RWPE1 (cell line): ENCODE measurements at regions not wholly inside any gene's neighbourhood (a gene's known extent, or its start where the extent isn't known, plus 50 kb on each side); places are given as distances from the start of the nearest gene placed in this dataset.

Experiments used
- CTCF ChIA-PET: fragments of 350-600 bp; sonication (Branson Sonifier 250); formaldehyde crosslinking; extraction: SDS; loops from one replicate; lab custom pipeline; 2021; lab: Yijun Ruan, JAX
- POLR2A ChIA-PET: fragments of 400-600 bp; formaldehyde crosslinking; extraction: SDS; loops from one replicate; lab custom pipeline; 2020; ENCODE audit warnings: antibody characterized with exemption; ENCODE audit not compliant: low non-redundant PET; lab: Yijun Ruan, JAX
- DNase-seq: peaks from one replicate; pipeline ENCODE4 v3.0.0; 2012; ENCODE audit warnings: low spot score
- H3K27ac ChIP-seq: fragments of 450-650 bp; 2 replicates; pipeline ENCODE4 v1.5.1; 2017
- CTCF ChIP-seq: fragments of 450-650 bp; conservative IDR thresholded peaks from 2 replicates; pipeline ENCODE4 v1.5.1; 2017; ENCODE audit warnings: low read depth, mild to moderate bottlenecking

- no peak for TF ChIP-seq CTCF
- H3K27ac ChIP-seq: no peak overlapping the region
- CTCF ChIA-PET: no interaction called here
- no peak for DNase-seq
- POLR2A ChIA-PET: no interaction called here
Observed at GRCh38 chr12:70033310-70033709, 208.3 kb downstream of the MYRFL start.

- H3K27ac ChIP-seq: no peak overlapping the region
- ChIA-PET CTCF (interaction anchor here (0.6 kb wide), 1 partner anchor 746 kb away, joined by 3 read pairs; no protein-coding TSS in a partner anchor), POLR2A (no interaction called here)
- TF ChIP-seq CTCF: no peak
- DNase-seq: no peak
Observed at GRCh38 chr12:70040141-70040540, 203.1 kb upstream of the CNOT2 start.

GRCh38 chr12:70042675-70043074, 200.6 kb upstream of the CNOT2 start:
- TF ChIP-seq CTCF: no peak
- no peak for DNase-seq
- CTCF ChIA-PET: no interaction called here
- no peak overlapping the region for H3K27ac ChIP-seq
- POLR2A ChIA-PET: no interaction called here

GRCh38 chr12:70043490-70044138, 199.6 kb upstream of the CNOT2 start:
- POLR2A ChIA-PET: no interaction called here
- peak overlapping the region; percentile 31; the same call in 1 of the 2 replicates for H3K27ac ChIP-seq
- CTCF ChIA-PET: no interaction called here
- no peak for TF ChIP-seq CTCF
- DNase-seq: no peak

- no peak overlapping the region for H3K27ac ChIP-seq
- POLR2A ChIA-PET: no interaction called here
- DNase-seq: no peak
- TF ChIP-seq CTCF: no peak
- CTCF ChIA-PET: no interaction called here
Observed at GRCh38 chr12:70044167-70044566, 199.1 kb upstream of the CNOT2 start.

GRCh38 chr12:70045036-70045435, 198.2 kb upstream of the CNOT2 start:
- ChIA-PET POLR2A (no interaction called here), CTCF (interaction anchor here (0.5 to 0.7 kb wide), 2 partner anchors 66 to 356 kb away, joined by 3 to 4 read pairs; no protein-coding TSS in a partner anchor)
- H3K27ac ChIP-seq: no peak overlapping the region
- TF ChIP-seq CTCF: no peak
- no peak for DNase-seq
